ACHN (cell line): ENCODE measurements at regions not wholly inside any gene's neighbourhood (a gene's known extent, or its start where the extent isn't known, plus 50 kb on each side); places are given as distances from the start of the nearest gene placed in this dataset.
"Not testable (repeated sequence)": the region's sequence is repeated elsewhere in the genome, so short reads cannot be mapped to it uniquely, and the experiment has no call there.

ENCODE experiments used
- DNase-seq: peaks from one replicate; pipeline ENCODE4 v3.0.0-alpha.2; 2015
- in situ Hi-C: cut with HindIII; loops from 2 replicates; pipeline ENCODE4 v1.10.0; 2017; ENCODE audit warnings: low sequenced_read_pairs, low pct_ligation_motif_present, low pct_unique_long_range_greater_than_20kb

- in situ Hi-C loops, DNase-seq: not testable (repeated sequence)
Observed at GRCh38 chr18:15315301-15315700, 567.3 kb downstream of the ANKRD30B start.

- in situ Hi-C loops, DNase-seq: not testable (repeated sequence)
Observed at GRCh38 chr18:15318655-15319054, 570.7 kb downstream of the ANKRD30B start.

GRCh38 chr18:15329713-15330112, 581.7 kb downstream of the ANKRD30B start:
- DNase-seq, in situ Hi-C loops: not testable (repeated sequence)

GRCh38 chr18:15330149-15330548, 582.2 kb downstream of the ANKRD30B start:
- in situ Hi-C loops, DNase-seq: not testable (repeated sequence)

- in situ Hi-C loops, DNase-seq: not testable (repeated sequence)
Observed at GRCh38 chr18:15330600-15330999, 582.6 kb downstream of the ANKRD30B start.

GRCh38 chr18:15375671-15376070, 627.7 kb downstream of the ANKRD30B start:
- DNase-seq, in situ Hi-C loops: not testable (repeated sequence)

- in situ Hi-C loops, result not testable (repeated sequence)
- peak; percentile 1 for DNase-seq
Observed at GRCh38 chr18:15407874-15408273, 659.9 kb downstream of the ANKRD30B start.
